Tibial nerve (tissue), 4 donors: ENCODE measurements at regions not wholly inside any gene's neighbourhood (a gene's known extent, or its start where the extent isn't known, plus 50 kb on each side); places are given as distances from the start of the nearest gene placed in this dataset.
"Not testable (repeated sequence)": the region's sequence is repeated elsewhere in the genome, so short reads cannot be mapped to it uniquely, and the experiment has no call there.

Source experiments
- CTCF ChIP-seq, 5 experiments: fragments of 200-600 bp in 3 of 5; fragments of 450-650 bp in 2 of 5; sonication (generic) in 3 of 5; IDR thresholded peaks; one replicate each; pipeline ENCODE4 v1.5.1; 2016 to 2019; ENCODE audit warnings: antibody characterized with exemption in 5 of 5, mild to moderate bottlenecking in 3 of 5, moderate library complexity in 2 of 5
- EP300 ChIP-seq, 2 donors: sonication (generic); formaldehyde crosslinking; IDR thresholded peaks; one replicate each; pipeline ENCODE4 v1.6.1; 2017; ENCODE audit warnings: antibody characterized with exemption in 2 of 2, mild to moderate bottlenecking in 1 of 2
- POLR2A ChIP-seq, 2 donors: fragments of 450-650 bp; IDR thresholded peaks; one replicate each; pipeline ENCODE4 v1.6.1; 2017; ENCODE audit warnings: antibody characterized with exemption in 2 of 2, mild to moderate bottlenecking in 2 of 2, moderate library complexity in 2 of 2

- not testable (repeated sequence) for TF ChIP-seq CTCF, POLR2A, EP300 (IDR thresholded peaks at IDR 0.05)
These were observed 123.3 kb upstream of the ZSCAN2 start for GRCh38 chr15:84477550-84477949.
